H9 (cell line): ENCODE measurements at regions not wholly inside any gene's neighbourhood (a gene's known extent, or its start where the extent isn't known, plus 50 kb on each side); places are given as distances from the start of the nearest gene placed in this dataset.

ENCODE experiments used
- DNase-seq: peaks from one replicate; pipeline ENCODE4 v3.0.0-alpha.2; 2017
- H2AFZ ChIP-seq: one replicate; pipeline ENCODE4 v1.6.1; 2013; ENCODE audit warnings: mild to moderate bottlenecking, low read length, control low read depth, moderate library complexity
- H2AK5ac ChIP-seq: 2 replicates; pipeline ENCODE4 v1.6.1; 2013; ENCODE audit warnings: low read length, control low read depth, mixed read lengths; ENCODE audit not compliant: insufficient read length
- H2BK120ac ChIP-seq: one replicate; pipeline ENCODE4 v1.6.1; 2013; ENCODE audit warnings: low read depth, mild to moderate bottlenecking, low read length, control low read depth, inconsistent platforms; ENCODE audit not compliant: poor library complexity, severe bottlenecking
- H2BK12ac ChIP-seq: 2 replicates; pipeline ENCODE4 v1.6.1; 2013; ENCODE audit warnings: low read length, control low read depth, mixed read lengths, low read depth; ENCODE audit not compliant: insufficient read length
- H2BK15ac ChIP-seq: 2 replicates; pipeline ENCODE4 v1.6.1; 2013; ENCODE audit warnings: low read depth, low read length, control low read depth
- H2BK20ac ChIP-seq: one replicate; pipeline ENCODE4 v1.6.1; 2013; ENCODE audit warnings: low read depth, mild to moderate bottlenecking, low read length, control low read depth, inconsistent platforms; ENCODE audit not compliant: poor library complexity, severe bottlenecking
- H2BK5ac ChIP-seq: 2 replicates; pipeline ENCODE4 v1.6.1; 2013; ENCODE audit warnings: low read length, control low read depth, mixed read lengths; ENCODE audit not compliant: insufficient read length
- H3K14ac ChIP-seq: 2 replicates; pipeline ENCODE4 v1.6.1; 2013; ENCODE audit warnings: low read length, control low read depth; ENCODE audit not compliant: insufficient read depth
- H3K18ac ChIP-seq: 2 replicates; pipeline ENCODE4 v1.6.1; 2013; ENCODE audit warnings: low read depth, mild to moderate bottlenecking, mixed read lengths, low read length, control low read depth; ENCODE audit not compliant: insufficient read length
- H3K23ac ChIP-seq: 2 replicates; pipeline ENCODE4 v1.6.1; 2013; ENCODE audit warnings: low read length, control low read depth, mixed read lengths, low read depth; ENCODE audit not compliant: insufficient read length
- H3K23me2 ChIP-seq: 2 replicates; pipeline ENCODE4 v1.6.1; 2013; ENCODE audit warnings: low read depth, mild to moderate bottlenecking, mixed read lengths, low read length, control low read depth; ENCODE audit not compliant: insufficient read length, poor library complexity, severe bottlenecking
- H3K27ac ChIP-seq: 2 replicates; pipeline ENCODE4 v1.5.1; 2013; ENCODE audit warnings: low read length, control low read depth, mixed read lengths, low read depth; ENCODE audit not compliant: insufficient read length
- H3K27me3 ChIP-seq: 2 replicates; pipeline ENCODE4 v1.6.1; 2013; ENCODE audit warnings: low read length, control low read depth, inconsistent platforms; ENCODE audit not compliant: insufficient read depth
- H3K4ac ChIP-seq: 2 replicates; pipeline ENCODE4 v1.6.1; 2013; ENCODE audit warnings: low read depth, mild to moderate bottlenecking, control low read depth, inconsistent platforms, low read length, moderate library complexity
- H3K4me1 ChIP-seq: 2 replicates; pipeline ENCODE4 v1.6.1; 2013; ENCODE audit warnings: low read length, control low read depth, inconsistent platforms; ENCODE audit not compliant: insufficient read depth
- H3K4me2 ChIP-seq: 2 replicates; pipeline ENCODE4 v1.6.1; 2013; ENCODE audit warnings: low read length, control low read depth, mixed read lengths; ENCODE audit not compliant: insufficient read length, insufficient read depth
- H3K56ac ChIP-seq: 2 replicates; pipeline ENCODE4 v1.6.1; 2013; ENCODE audit warnings: low read depth, mild to moderate bottlenecking, mixed read lengths, low read length, control low read depth; ENCODE audit not compliant: insufficient read length
- H3K79me1 ChIP-seq: 2 replicates; pipeline ENCODE4 v1.6.1; 2013; ENCODE audit warnings: low read depth, mild to moderate bottlenecking, moderate library complexity, low read length, control low read depth, inconsistent platforms; ENCODE audit not compliant: insufficient read depth, poor library complexity, severe bottlenecking
- H3K79me2 ChIP-seq: 2 replicates; pipeline ENCODE4 v1.6.1; 2013; ENCODE audit warnings: low read length, control low read depth, inconsistent platforms; ENCODE audit not compliant: insufficient read depth
- H3K9ac ChIP-seq: 2 replicates; pipeline ENCODE4 v1.6.1; 2013; ENCODE audit warnings: low read length, control low read depth, mixed read lengths; ENCODE audit not compliant: insufficient read length; ENCODE audit errors: extremely low read depth
- H3K9me3 ChIP-seq: one replicate; pipeline ENCODE4 v1.6.1; 2013; ENCODE audit warnings: low read depth, low read length, inconsistent platforms; ENCODE audit not compliant: control insufficient read depth
- H3T11ph ChIP-seq: one replicate; pipeline ENCODE4 v1.6.1; 2013; ENCODE audit warnings: mild to moderate bottlenecking, low read length, control low read depth, inconsistent platforms
- H4K20me1 ChIP-seq: one replicate; pipeline ENCODE4 v1.6.1; 2013; ENCODE audit not compliant: control insufficient read depth, insufficient read length, insufficient read depth
- H4K5ac ChIP-seq: 2 replicates; pipeline ENCODE4 v1.6.1; 2013; ENCODE audit warnings: low read depth, mild to moderate bottlenecking, mixed read lengths, low read length, control low read depth; ENCODE audit not compliant: insufficient read length
- H4K8ac ChIP-seq: replicated peaks from 2 replicates; pipeline ENCODE4 v1.6.1; 2013; ENCODE audit warnings: low read length, control low read depth, mixed read lengths, low read depth; ENCODE audit not compliant: insufficient read length
- H4K91ac ChIP-seq: 2 replicates; pipeline ENCODE4 v1.6.1; 2013; ENCODE audit warnings: low read depth, mild to moderate bottlenecking, moderate library complexity, mixed read lengths, low read length, control low read depth; ENCODE audit not compliant: insufficient read length
- H3K27ac Mint-ChIP-seq, 3 experiments: 2 replicates in 2 of 3; 3 replicates in 1 of 3; pipeline ENCODE4 v1.8.0; 2020 to 2021; ENCODE audit warnings: mixed read lengths in 3 of 3, mild to moderate bottlenecking in 1 of 3, moderate library complexity in 1 of 3
- H3K27me3 Mint-ChIP-seq: 2 replicates; pipeline ENCODE4 v1.8.0; 2021; ENCODE audit warnings: low read depth, mild to moderate bottlenecking, moderate library complexity, mixed read lengths
- H3K36me3 Mint-ChIP-seq, 3 experiments: 2 replicates in 2 of 3; 3 replicates in 1 of 3; pipeline ENCODE4 v1.8.0; 2020 to 2021; ENCODE audit warnings: low read depth in 3 of 3, mixed read lengths in 3 of 3; ENCODE audit not compliant: insufficient read depth in 1 of 3
- H3K4me1 Mint-ChIP-seq, 2 experiments: 2 replicates each; pipeline ENCODE4 v1.8.0; 2020; ENCODE audit warnings: mixed read lengths in 2 of 2
- H3K4me3 Mint-ChIP-seq, 2 experiments: 2 replicates in 1 of 2; 3 replicates in 1 of 2; pipeline ENCODE4 v1.8.0; 2020 to 2021; ENCODE audit warnings: mild to moderate bottlenecking in 2 of 2, mixed read lengths in 2 of 2, moderate library complexity in 1 of 2
- H3K9me3 Mint-ChIP-seq, 2 experiments: 2 replicates in 1 of 2; 3 replicates in 1 of 2; pipeline ENCODE4 v1.8.0; 2020; ENCODE audit warnings: mild to moderate bottlenecking in 2 of 2, mixed read lengths in 2 of 2, moderate library complexity in 1 of 2
- CTCF ChIP-seq: fragments of 200-600 bp; sonication (generic); conservative IDR thresholded peaks from 3 replicates; pipeline ENCODE4 v1.8.0; 2021; ENCODE audit warnings: antibody characterized with exemption, mild to moderate bottlenecking

GRCh38 chr4:156298230-156298629 is 344.6 kb upstream of the CTSO start:
- Histone ChIP-seq H3K56ac (no peak overlapping the region), H3K23ac (no peak overlapping the region), H3K9me3 (no peaks in the 10 kb centered on the region), H4K5ac (no peak overlapping the region), H3K27me3 (no peaks in the 10 kb centered on the region), H3K27ac (no peak overlapping the region), H2AK5ac (no peak overlapping the region), H3K23me2 (no peaks in the 10 kb centered on the region), H4K20me1 (no peaks in the 10 kb centered on the region), H3K14ac (no peak overlapping the region), H3K79me1 (no peaks in the 10 kb centered on the region), H2BK120ac (no peak overlapping the region), H3K18ac (no peak overlapping the region), H3K4ac (no peak overlapping the region), H3K4me2 (no peak overlapping the region), H2BK12ac (no peak overlapping the region), H3T11ph (no peak overlapping the region), H2BK5ac (no peak overlapping the region), H3K9ac (no peak overlapping the region), H4K8ac (no peak overlapping the region), H2AFZ (no peak overlapping the region), H2BK15ac (no peak overlapping the region), H3K4me1 (no peaks in the 10 kb centered on the region), H4K91ac (no peak overlapping the region), H2BK20ac (no peak overlapping the region), H3K79me2 (no peaks in the 10 kb centered on the region)
- Mint-ChIP-seq H3K27ac (no peak overlapping the region), H3K4me1 (peaks cover 6 to 32% of the 10 kb centered on the region in 2 experiments), H3K4me3 (no peak overlapping the region), H3K27me3 (no peaks in the 10 kb centered on the region), H3K36me3 (no peaks in the 10 kb centered on the region), H3K9me3 (no peaks in the 10 kb centered on the region)
- TF ChIP-seq CTCF: no peak
- no peak for DNase-seq
